ENCODE measurements at regions not wholly inside any gene's neighbourhood (a gene's known extent, or its start where the extent isn't known, plus 50 kb on each side); places are given as distances from the start of the nearest gene placed in this dataset.

GRCh38 chr7:130910949-130911944 lies 177.2 kb upstream of the KLF14 start:
- POLR2A ChIA-PET: interaction anchor here (0.9 to 14.3 kb wide), 6 partner anchors 7 to 49 kb away, joined by 4 to 227 read pairs (median 11); no protein-coding TSS in a partner anchor
- H3K9ac ChIP-seq (ENCODE audit: low read length): peak overlapping the region; percentile 80
- peaks cover 0 to 43% of the 10 kb centered on the region in 2 experiments; a peak in 1 of 4 replicates for H3K36me3 ChIP-seq (ENCODE audit: control insufficient read depth in 1 of 2, insufficient read depth in 2 of 2, low read length in 2 of 2)
- no TSS peak for BruUV-seq (replicated peaks)
- peaks cover 99% of the 10 kb centered on the region for H3K79me2 ChIP-seq (ENCODE audit: insufficient read depth, low read length)
- H3K27ac ChIP-seq (ENCODE audit: low read depth, low read length): peak overlapping the region; percentile 99
- H3K9me3 ChIP-seq (ENCODE audit: control insufficient read depth in 1 of 2, insufficient read depth in 1 of 2, low read depth in 1 of 2, low read length in 2 of 2): no peaks in the 10 kb centered on the region
- peak overlapping the region; percentile 40 to 41 for H3K4me3 ChIP-seq (replicated peaks in 1 of 2; ENCODE audit: low read depth in 1 of 2, low read length in 2 of 2)
- RAD21 ChIA-PET (ENCODE audit: low non-redundant PET in 1 of 2, low total read pairs in 2 of 2, uncharacterized antibody in 2 of 2, unreplicated experiment in 2 of 2): interaction anchor here in 1 of 2 experiments (0.5 kb wide), 1 partner anchor 125 kb away, joined by 4 read pairs; no protein-coding TSS in a partner anchor
- ATAC-seq (peak; percentile 7; the same call in 1 of the 2 replicates), DNase-seq (ENCODE audit: low read depth, low spot score) (no peak)
- H2AFZ ChIP-seq (ENCODE audit: low read depth, low read length, poor library complexity, severe bottlenecking): no peak overlapping the region
- no peaks in the 10 kb centered on the region for H3K27me3 ChIP-seq (ENCODE audit: insufficient read depth, low read length)
- H3K4me1 ChIP-seq (ENCODE audit: control insufficient read depth in 1 of 2, insufficient read depth in 2 of 2, low read length in 2 of 2): peaks cover 90 to 99% of the 10 kb centered on the region in 2 experiments
- intact Hi-C loops (cut with micrococcal nuclease): no loop called here
- H3K9me2 ChIP-seq (ENCODE audit: insufficient read depth): no peaks in the 10 kb centered on the region
- no peaks in the 10 kb centered on the region for H4K20me1 ChIP-seq (ENCODE audit: insufficient read depth)
- CTCF ChIA-PET: interaction anchor here (2.3 kb wide), 1 partner anchor 14 kb away, joined by 8 read pairs; no protein-coding TSS in a partner anchor
- TF ChIP-seq POLR2AphosphoS5 (IDR thresholded peaks at IDR 0.05; ENCODE audit: low read depth, low read length) (peak; percentile 34), CBX3 (IDR thresholded peaks at IDR 0.05; ENCODE audit: low read depth) (no peak)
- H3K4me2 ChIP-seq (ENCODE audit: low read length): peak overlapping the region; percentile 71

GRCh38 chr7:130912082-130912861 lies 178.3 kb upstream of the KLF14 start:
- peaks cover 90 to 99% of the 10 kb centered on the region in 2 experiments for H3K4me1 ChIP-seq (ENCODE audit: control insufficient read depth in 1 of 2, insufficient read depth in 2 of 2, low read length in 2 of 2)
- H3K9me3 ChIP-seq (ENCODE audit: control insufficient read depth in 1 of 2, insufficient read depth in 1 of 2, low read depth in 1 of 2, low read length in 2 of 2): no peaks in the 10 kb centered on the region
- no peak overlapping the region for H2AFZ ChIP-seq (ENCODE audit: low read depth, low read length, poor library complexity, severe bottlenecking)
- no peaks in the 10 kb centered on the region for H3K27me3 ChIP-seq (ENCODE audit: insufficient read depth, low read length)
- no peaks in the 10 kb centered on the region for H4K20me1 ChIP-seq (ENCODE audit: insufficient read depth)
- no peak for DNase-seq (ENCODE audit: low read depth, low spot score)
- CTCF ChIA-PET: interaction anchor here (2.3 kb wide), 1 partner anchor 15 kb away, joined by 8 read pairs; no protein-coding TSS in a partner anchor
- H3K27ac ChIP-seq (ENCODE audit: low read depth, low read length): peak overlapping the region; percentile 99
- no TSS peak for BruUV-seq (replicated peaks)
- no peaks in the 10 kb centered on the region for H3K9me2 ChIP-seq (ENCODE audit: insufficient read depth)
- H3K4me3 ChIP-seq (replicated peaks in 1 of 2; ENCODE audit: low read depth in 1 of 2, low read length in 2 of 2): peak overlapping the region; percentile 40 to 41
- TF ChIP-seq EZH2phosphoT487 (IDR thresholded peaks at IDR 0.05; ENCODE audit: borderline replicate concordance) (no peak), FOSL1 (IDR thresholded peaks at IDR 0.05; ENCODE audit: low read depth) (no peak), RAD21 (IDR thresholded peaks at IDR 0.05; ENCODE audit: low read depth) (no peak), SP1 (IDR thresholded peaks at IDR 0.05; ENCODE audit: low read depth) (no peak), REST (IDR thresholded peaks at IDR 0.05; ENCODE audit: low read depth) (no peak), POLR2AphosphoS5 (IDR thresholded peaks at IDR 0.05; ENCODE audit: low read depth, low read length) (peak; percentile 52; the same call in 1 of the 2 replicates)
- RAD21 ChIA-PET (ENCODE audit: low non-redundant PET in 1 of 2, low total read pairs in 2 of 2, uncharacterized antibody in 2 of 2, unreplicated experiment in 2 of 2): interaction anchor here in 1 of 2 experiments (0.5 kb wide), 1 partner anchor 124 kb away, joined by 4 read pairs; no protein-coding TSS in a partner anchor
- POLR2A ChIA-PET: interaction anchor here (0.9 to 14.3 kb wide), 10 partner anchors 8 to 83 kb away, joined by 3 to 227 read pairs (median 4); no protein-coding TSS in a partner anchor
- no peak for ATAC-seq
- peak overlapping the region; percentile 80 for H3K9ac ChIP-seq (ENCODE audit: low read length)
- peaks cover 99% of the 10 kb centered on the region for H3K79me2 ChIP-seq (ENCODE audit: insufficient read depth, low read length)
- peak overlapping the region; percentile 71 for H3K4me2 ChIP-seq (ENCODE audit: low read length)
- intact Hi-C loops (cut with micrococcal nuclease): loop anchor here (2.0 kb wide), 1 partner anchor 49 kb away; no protein-coding TSS in a partner anchor
- H3K36me3 ChIP-seq (ENCODE audit: control insufficient read depth in 1 of 2, insufficient read depth in 2 of 2, low read length in 2 of 2): peaks cover 0 to 45% of the 10 kb centered on the region in 2 experiments; a peak in 1 of 4 replicates
